ENCODE measurements at regions not wholly inside any gene's neighbourhood (a gene's known extent, or its start where the extent isn't known, plus 50 kb on each side); places are given as distances from the start of the nearest gene placed in this dataset.

- TF ChIP-seq, protein P1, sequence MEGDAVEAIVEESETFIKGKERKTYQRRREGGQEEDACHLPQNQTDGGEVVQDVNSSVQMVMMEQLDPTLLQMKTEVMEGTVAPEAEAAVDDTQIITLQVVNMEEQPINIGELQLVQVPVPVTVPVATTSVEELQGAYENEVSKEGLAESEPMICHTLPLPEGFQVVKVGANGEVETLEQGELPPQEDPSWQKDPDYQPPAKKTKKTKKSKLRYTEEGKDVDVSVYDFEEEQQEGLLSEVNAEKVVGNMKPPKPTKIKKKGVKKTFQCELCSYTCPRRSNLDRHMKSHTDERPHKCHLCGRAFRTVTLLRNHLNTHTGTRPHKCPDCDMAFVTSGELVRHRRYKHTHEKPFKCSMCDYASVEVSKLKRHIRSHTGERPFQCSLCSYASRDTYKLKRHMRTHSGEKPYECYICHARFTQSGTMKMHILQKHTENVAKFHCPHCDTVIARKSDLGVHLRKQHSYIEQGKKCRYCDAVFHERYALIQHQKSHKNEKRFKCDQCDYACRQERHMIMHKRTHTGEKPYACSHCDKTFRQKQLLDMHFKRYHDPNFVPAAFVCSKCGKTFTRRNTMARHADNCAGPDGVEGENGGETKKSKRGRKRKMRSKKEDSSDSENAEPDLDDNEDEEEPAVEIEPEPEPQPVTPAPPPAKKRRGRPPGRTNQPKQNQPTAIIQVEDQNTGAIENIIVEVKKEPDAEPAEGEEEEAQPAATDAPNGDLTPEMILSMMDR (IDR thresholded peaks at IDR 0.05; ENCODE audit: low read depth, low read length) = no peak
- TF ChIP-seq EZH2phosphoT487 (IDR thresholded peaks at IDR 0.05; ENCODE audit: low read depth) = no peak
Observed at GRCh38 chr1:78210175-78210574, 164.4 kb downstream of the GIPC2 start.

Measured in OCI-LY3 (cell line).